GM19240 (cell line): ENCODE measurements at regions not wholly inside any gene's neighbourhood (a gene's known extent, or its start where the extent isn't known, plus 50 kb on each side); places are given as distances from the start of the nearest gene placed in this dataset.
"Not testable (repeated sequence)": the region's sequence is repeated elsewhere in the genome, so short reads cannot be mapped to it uniquely, and the experiment has no call there.

Experiments
- DNase-seq: peaks from one replicate; pipeline ENCODE4 v3.0.0; 2011; ENCODE audit warnings: low spot score; ENCODE audit not compliant: insufficient read length

GRCh38 chr17:77609553-77610517 is 348.7 kb upstream of the TNRC6C start:
- no peak for DNase-seq

GRCh38 chr17:77610518-77610893 is 348.0 kb upstream of the TNRC6C start:
- no peak for DNase-seq

- DNase-seq = no peak
These were observed 347.5 kb upstream of the TNRC6C start for GRCh38 chr17:77610972-77611521.

GRCh38 chr17:77611791-77612502 is 346.6 kb upstream of the TNRC6C start:
- DNase-seq = no peak

GRCh38 chr17:77613218-77613617 is 345.3 kb upstream of the TNRC6C start:
- no peak for DNase-seq

- no peak for DNase-seq
These were observed 344.9 kb upstream of the TNRC6C start for GRCh38 chr17:77613627-77614026.

GRCh38 chr17:77615703-77616253 is 342.7 kb upstream of the TNRC6C start:
- no peak for DNase-seq

- no peak for DNase-seq
These were observed 342.2 kb upstream of the TNRC6C start for GRCh38 chr17:77616254-77616731.

- DNase-seq = no peak
These were observed 341.0 kb upstream of the TNRC6C start for GRCh38 chr17:77617516-77617915.

GRCh38 chr17:77618173-77618572 is 340.3 kb upstream of the TNRC6C start:
- no peak for DNase-seq

GRCh38 chr17:77618731-77619130 is 339.8 kb upstream of the TNRC6C start:
- no peak for DNase-seq

- no peak for DNase-seq
These were observed 339.2 kb upstream of the TNRC6C start for GRCh38 chr17:77619326-77619725.

GRCh38 chr17:77619851-77620250 is 338.7 kb upstream of the TNRC6C start:
- no peak for DNase-seq

- no peak for DNase-seq
These were observed 338.2 kb upstream of the TNRC6C start for GRCh38 chr17:77620282-77620681.

GRCh38 chr17:77622084-77622483 is 336.4 kb upstream of the TNRC6C start:
- not testable (repeated sequence) for DNase-seq

- DNase-seq = no peak
These were observed 335.9 kb upstream of the TNRC6C start for GRCh38 chr17:77622647-77623046.

GRCh38 chr17:77623321-77623720 is 335.2 kb upstream of the TNRC6C start:
- DNase-seq = not testable (repeated sequence)

GRCh38 chr17:77628035-77628434 is 330.5 kb upstream of the TNRC6C start:
- DNase-seq = no peak

GRCh38 chr17:77629284-77629683 is 329.2 kb upstream of the TNRC6C start:
- not testable (repeated sequence) for DNase-seq

GRCh38 chr17:77631307-77631706 is 327.2 kb upstream of the TNRC6C start:
- no peak for DNase-seq

- DNase-seq = no peak
These were observed 325.9 kb upstream of the TNRC6C start for GRCh38 chr17:77632619-77633018.

GRCh38 chr17:77634710-77635109 is 323.8 kb upstream of the TNRC6C start:
- DNase-seq = no peak
